GM21367 (cell line): ENCODE measurements at regions not wholly inside any gene's neighbourhood (a gene's known extent, or its start where the extent isn't known, plus 50 kb on each side); places are given as distances from the start of the nearest gene placed in this dataset.
"Not testable (repeated sequence)": the region's sequence is repeated elsewhere in the genome, so short reads cannot be mapped to it uniquely, and the experiment has no call there.

ENCODE experiments used
- ATAC-seq: cut with Tn5 transposase; IDR thresholded peaks from one replicate; pipeline ENCODE4 v1.9.1; 2021; ENCODE audit not compliant: unreplicated experiment

DNA sequence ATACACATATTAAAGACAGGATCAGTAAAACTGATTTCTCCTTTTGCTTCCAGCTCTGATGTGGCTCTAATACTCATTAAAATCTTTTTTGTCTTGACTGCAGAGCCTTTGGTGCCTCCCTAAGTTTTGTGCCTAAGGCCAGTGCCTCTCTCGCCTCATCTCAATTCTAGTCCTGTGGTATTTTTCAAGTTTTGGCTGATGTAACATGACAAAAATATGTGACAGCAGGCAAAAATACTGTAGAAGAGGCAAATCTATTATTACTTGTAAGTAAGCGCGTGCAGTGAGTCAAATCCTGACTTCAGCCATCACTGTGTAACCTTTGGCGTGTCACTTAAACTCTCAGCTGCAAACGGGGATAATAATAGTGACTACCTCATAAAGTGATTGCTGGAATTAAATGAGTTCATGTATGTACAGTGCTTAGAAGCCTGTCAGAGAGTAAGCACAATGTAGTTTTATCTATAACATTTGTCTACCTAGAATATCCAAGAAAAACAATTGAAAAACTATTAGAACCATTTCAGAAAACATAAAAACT is 74.0 kb downstream of the MAB21L3 start:
- no peak for ATAC-seq

DNA sequence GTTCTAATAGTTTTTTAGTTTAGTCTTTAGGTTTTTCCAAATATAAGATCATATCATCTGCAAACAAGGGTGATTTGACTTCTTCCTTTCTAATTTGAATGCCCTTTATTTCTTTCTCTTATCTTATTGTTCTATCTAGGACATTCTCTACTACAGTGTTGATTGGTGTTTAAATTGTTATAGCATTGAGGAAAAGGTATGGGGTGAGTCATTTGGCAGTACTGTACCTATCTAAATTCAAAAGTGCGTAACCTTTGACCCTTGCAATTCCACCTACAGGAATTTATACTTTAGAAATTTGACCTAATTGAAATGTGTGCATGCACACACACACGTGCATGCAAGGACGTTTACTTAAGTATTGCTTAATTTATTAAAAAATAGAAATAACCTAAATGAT is 78.3 kb downstream of the MAB21L3 start:
- ATAC-seq = no peak

DNA sequence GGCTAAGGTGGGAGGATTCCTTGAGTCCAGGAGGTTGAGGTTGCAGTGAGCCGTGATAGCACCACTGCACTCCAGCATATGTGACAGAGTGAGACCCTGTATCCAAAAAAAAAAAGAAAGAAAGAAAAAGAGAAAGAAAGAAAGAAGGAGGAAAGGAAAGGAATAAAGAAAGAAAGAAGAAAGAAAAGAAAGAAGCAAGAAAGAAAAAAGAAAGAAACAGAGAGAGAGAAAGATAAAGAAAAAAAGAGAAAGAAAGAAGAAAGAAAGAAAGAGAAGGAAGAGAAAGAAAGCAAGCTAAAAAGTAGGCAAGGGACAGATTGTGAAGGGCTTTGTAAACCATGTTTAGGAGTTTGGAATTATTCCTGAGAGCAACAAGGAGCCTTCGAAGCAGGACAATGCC is 80.1 kb downstream of the MAB21L3 start:
- no peak for ATAC-seq

DNA sequence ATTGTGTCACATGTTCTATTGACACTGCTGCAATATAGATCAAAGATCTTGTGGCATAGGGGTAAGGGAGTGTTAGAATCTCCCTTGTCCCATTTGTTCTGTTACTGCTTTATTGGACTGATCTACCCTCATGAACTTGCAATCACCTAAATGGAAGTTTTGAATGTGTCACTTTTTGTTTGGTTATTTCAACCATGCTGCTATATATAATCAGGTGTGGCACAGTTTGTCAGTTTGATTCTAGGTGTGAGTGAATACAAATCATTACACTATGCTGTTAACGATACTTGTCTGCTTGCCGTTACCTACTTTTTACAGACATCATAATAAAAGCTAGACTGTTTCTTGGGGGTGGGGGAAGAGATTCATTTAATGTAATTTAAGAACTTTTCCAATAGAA is 82.6 kb downstream of the MAB21L3 start:
- no peak for ATAC-seq

DNA sequence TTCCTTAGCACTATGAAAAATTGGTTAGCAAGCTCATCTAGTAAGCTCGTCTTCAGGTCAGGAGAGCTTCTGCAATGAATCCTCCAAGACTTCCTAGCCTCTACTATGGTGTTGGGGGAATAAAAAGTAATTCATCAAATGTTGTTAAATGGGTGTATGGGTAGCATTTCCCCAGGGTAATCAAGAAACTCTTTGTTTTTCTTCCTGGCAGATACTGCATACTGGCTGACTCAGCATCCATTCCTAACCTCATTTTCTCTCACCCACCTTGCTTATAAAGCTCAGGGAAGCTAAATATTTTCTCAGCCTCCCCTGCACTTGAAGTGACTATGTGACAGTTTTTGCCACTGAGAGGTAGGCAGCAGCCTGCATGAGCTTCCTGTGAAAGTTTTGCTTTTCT is 83.4 kb downstream of the MAB21L3 start:
- ATAC-seq = no peak

DNA sequence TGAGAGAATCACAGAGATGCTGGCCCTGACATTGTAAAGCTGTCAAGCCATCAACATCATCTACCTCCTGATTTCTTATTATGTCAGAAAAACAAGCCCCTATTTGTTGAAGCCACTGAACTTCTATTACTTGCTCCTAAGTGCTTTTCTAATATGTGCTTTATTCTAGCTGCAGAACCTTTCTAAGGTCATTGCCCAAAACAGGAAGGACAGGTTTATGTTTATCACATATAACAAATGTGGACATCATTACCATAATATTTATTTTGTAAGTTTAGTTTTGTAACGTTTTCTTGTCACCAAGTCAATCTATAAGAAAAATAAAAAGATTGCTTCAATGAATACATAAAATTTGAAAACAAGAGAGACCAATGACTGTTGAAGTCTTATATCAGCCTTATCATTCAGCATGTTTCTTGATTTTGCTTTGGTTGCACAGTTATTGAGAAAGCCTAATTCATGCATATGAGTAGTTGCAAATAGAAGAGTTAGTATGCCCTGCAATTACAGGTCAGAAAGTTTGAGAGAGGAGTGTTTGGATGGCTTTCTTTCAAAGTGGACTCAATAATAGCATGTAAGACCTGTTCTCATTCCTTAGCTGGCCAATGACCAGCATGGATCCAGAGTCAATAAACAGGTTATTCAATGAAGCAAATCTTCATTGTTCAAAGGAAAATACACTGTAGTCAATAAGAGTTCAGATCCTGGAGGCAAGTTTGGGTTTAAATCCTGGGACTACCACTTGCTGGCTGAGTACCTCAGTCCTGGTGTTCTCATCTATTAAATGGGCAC is 84.1 kb downstream of the MAB21L3 start:
- ATAC-seq = no peak

DNA sequence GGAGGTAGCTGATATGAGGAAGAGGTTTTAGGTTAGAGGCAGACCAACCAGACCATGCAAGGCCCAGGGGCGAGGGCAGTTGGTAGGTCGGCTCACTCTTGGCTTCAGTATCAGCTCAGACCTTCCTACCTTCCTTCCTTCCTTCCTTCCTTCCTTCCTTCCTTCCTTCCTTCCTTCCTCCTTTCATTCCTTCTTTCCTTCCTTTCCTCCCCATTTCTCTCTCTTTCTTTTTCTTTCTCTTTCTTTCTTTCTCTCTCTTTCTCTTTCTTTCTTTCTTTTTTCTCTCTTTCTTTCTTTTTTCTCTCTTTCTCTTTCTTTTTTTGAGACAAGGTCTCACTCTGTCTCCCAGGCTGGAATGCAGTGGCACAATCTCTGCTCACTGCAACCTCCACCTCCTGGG is 89.1 kb downstream of the MAB21L3 start:
- ATAC-seq = not testable (repeated sequence)

DNA sequence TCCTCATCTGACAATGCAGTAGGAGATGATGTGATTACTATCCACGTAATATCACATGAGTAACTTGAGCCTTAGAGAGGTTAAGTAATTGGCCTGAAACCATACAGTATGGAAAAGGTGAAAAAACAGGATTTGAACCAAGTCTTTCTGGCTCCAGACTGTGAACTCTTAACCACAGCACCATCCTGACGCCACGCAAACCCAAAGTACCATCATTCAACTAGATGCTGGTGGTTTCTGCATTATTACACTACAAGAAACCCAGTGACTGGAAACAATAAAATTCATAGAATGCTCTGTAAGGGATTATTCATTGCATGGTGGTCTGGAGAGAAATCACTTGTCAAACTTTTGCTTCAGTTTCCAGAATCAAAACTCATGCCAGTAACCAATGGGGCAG is 90.7 kb downstream of the MAB21L3 start:
- no peak for ATAC-seq

DNA sequence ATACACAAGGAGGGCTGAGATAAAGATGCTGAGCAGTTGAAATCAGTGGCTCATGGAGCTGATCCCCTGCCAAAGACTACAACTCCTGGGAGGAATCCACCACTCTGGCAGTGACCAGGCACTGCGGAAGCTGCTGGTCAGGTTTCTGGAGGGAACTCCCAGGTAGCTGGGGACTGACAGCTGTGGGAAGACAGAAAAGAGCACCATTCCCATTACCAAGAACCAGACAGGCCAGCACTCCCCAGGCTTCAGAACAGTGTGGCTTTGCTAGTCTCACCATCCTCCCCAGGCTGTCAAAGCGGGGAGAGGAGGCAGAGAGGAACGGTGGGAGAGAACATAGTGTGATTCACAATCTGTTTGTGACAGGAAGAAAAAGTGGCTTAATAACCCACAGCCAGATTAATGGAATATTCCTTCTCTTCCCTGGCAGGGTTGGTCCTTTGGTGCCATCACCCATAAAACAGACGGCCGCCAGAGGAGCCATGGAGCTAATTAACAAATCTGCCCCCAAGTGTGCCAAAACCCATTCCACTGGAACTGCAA is 92.1 kb downstream of the MAB21L3 start:
- ATAC-seq = no peak

DNA sequence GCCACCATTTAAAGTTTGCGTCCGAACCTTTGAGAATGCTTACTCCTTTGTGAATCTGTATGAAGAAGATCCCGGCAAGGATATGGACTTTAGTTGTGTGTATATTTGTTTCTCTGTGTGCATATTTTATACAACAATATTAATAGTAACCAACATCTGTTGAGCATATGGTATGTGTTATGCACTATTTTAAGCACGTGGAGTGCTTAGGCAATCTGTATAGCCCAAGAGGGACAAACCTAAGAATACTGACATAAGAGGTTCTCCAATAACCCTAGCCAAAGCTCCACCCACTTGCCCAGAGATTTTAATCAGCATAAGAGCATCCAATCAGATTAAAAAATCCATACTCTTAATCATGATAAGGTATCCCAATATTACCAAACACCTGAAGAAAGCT is 92.7 kb downstream of the MAB21L3 start:
- ATAC-seq = no peak

DNA sequence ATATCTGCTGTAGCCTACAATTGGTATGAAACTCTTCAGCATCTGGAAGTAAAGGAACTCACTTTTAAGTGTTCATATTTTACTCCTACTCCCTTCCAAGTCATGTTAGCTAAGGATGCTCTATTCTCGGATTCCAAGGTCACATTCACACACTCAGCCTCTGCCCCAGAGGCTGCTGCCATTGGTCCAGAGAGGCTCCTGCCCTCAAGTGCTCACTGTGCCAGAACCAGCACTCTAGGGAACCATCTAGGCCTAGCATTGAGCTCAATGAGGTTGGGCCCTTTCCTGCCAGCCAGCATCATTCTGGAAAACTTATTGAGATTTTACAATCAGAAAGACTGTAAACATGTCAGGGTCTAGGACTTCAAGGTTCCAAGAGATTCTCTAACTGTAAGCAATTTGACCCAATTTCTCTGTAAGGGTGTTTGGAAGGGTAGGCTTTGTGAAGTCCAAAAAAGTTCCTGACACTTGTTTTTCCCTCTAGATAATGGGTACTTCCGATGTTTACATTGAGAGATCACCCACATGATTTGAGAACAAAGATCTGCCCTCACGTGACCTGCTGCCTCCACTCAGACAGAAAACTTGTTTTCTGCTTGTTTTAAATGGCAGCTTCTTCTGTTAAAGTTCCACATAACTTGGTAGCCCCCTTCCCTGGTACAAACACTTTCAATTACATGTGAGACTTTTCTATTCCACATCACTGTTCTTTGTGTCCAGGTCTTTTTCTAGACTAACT is 94.9 kb downstream of the MAB21L3 start:
- no peak for ATAC-seq

DNA sequence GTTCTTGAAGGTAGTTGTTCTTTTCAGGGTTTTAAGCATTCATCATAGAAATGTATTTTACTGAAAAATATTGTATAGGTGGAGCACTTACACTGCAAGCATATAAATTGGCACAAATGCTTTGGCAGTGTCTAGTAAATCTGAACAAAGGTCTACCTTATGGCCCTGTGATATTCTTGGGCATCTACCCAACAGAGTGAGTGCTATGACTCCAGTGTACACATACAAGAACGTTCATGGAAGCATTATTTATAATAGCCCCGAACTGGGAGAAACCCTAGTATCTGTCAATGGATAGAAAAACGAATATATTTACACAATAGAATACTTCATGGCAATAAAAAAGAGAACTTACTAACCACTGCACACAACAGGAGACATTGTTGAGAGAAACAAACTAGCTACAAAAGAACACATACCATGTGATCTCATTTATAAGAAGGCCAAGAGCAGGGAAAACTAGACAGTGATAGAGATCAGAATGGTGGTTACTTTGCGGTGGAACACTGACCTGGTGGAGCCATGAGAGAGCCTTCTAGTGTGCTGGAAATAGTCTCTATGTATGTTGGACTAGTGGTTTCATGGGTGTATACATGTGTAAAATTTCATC is 96.0 kb downstream of the MAB21L3 start:
- no peak for ATAC-seq

DNA sequence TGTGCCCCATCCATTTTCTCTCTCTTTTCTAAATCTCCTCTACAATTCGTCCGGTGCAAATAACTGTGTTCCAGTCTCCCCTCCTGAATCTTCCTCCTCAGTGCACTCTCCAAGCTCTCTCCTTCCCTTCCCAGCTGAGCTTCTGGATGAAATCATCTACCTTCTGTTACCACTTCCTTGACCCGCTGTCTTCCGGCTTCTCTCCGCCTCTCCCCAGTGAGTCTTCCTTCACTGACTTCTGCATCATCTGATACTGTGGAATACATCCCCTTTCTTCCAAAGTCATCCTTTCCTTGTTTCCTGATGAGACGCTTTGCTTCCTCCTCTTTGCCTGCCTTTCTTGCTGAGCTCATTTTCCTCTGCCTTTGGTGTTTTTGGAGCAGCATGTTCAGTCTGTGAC is 96.9 kb downstream of the MAB21L3 start:
- no peak for ATAC-seq

DNA sequence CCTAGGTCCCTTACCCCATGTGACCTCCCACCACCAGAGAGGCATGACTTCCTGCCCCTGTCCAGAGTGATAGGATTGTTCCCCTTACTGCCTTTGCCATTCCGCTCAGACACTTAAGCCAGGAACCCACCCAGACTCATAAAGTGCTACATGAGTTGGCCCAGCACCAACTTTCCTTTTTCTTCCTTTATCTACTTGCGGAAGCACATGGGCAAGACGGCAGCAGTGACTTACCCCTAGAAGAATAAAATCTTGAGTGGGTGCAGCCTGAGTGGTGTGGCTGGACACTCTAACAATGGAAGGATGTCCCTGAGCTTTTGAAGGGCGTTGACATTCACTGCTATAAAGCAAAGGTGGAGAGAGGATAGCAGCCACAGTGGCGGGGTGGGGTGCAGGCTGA is 100.1 kb downstream of the MAB21L3 start:
- no peak for ATAC-seq

DNA sequence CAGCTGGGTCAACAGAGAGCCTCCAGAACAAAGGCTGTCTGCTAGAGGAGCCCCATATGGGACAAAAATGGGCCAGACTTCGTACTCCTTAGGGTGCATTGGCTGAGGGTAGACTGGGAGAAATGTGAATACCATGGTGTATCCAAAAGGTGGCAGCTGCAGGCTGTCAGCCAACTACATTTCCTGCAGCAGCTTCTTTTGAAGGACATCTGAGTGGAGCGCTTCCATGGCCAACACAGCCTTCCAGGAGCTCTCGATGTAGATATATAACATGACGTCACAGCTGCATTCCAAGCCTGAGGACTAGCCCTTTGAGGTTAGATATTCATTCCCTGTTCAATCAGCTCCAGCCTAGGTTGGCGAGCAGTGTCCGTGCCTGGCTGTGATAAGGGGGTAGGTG is 107.7 kb downstream of the MAB21L3 start:
- no peak for ATAC-seq

DNA sequence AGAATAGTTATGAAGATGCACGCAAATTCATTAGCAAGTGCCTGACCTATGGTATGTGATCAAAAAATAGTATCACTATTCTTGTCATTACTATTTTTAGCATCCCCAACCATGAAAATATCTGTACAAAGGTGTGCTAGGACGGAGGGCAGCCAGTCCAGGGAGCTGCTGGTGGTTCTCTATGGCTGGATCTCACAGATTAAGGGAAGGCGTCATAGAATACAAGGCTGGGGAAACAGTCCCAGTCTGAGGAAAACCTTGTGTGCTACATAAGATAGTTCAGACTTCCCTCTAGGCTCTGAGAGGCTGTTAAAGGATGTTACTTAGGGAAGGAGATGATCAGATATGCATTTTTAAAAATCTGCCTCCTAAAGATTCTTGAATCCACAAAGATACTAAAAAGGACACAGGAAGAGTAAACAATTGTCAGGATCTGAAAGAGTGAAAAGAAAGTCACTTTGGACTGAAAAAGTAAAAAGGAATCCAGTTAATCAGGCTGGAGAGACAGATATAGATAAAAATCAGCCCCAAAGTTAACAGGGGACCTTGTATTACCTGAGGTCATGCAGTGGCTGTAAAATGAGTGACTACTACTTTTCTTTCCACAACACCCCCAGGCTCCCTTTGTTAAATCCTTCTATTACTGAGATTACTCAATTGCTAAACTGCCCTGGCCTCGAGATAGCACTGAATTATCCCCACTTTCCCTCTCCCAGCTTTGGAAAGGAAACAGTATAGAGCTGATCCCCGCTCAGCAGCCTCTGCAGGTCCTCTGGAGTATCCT is 108.6 kb downstream of the MAB21L3 start:
- ATAC-seq = no peak

DNA sequence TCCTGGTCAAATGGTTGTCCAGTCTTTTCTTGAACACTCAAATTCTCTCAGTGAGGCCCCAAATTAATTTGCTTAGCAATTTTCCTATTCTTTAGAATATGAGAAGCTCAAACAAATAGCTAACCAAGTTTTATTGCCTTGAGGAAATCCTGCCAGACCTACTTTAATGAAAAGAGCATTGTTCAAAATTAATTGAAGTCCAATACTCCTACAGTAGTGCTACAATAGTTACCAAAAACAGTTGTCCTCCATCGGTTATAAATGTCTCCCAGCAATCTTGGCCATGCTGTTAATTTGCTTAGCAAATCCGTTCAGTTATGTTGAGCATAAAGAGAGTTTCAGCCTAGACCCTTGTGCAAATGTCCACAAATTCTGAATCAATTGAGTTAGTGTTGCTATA is 112.9 kb downstream of the MAB21L3 start:
- no peak for ATAC-seq

DNA sequence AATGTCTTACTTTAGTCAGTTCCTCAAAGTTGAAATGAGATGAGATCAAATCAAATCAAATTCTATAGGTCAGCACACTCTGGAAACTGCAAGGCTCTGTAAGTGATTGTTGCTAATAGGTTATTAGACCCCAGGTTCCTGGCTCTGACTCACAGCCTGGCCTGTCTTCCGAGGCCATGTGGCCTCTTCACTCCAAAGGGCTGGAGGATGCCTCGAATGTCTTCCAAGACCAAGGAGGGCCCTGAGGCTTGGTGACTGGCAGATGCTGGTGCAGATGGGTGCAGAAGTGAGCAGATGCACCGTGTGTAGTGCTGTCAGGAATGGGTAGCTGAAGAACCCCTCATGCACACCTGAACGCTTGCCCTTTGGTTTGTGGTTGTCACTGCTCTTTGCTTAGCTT is 113.4 kb downstream of the MAB21L3 start:
- ATAC-seq = no peak

DNA sequence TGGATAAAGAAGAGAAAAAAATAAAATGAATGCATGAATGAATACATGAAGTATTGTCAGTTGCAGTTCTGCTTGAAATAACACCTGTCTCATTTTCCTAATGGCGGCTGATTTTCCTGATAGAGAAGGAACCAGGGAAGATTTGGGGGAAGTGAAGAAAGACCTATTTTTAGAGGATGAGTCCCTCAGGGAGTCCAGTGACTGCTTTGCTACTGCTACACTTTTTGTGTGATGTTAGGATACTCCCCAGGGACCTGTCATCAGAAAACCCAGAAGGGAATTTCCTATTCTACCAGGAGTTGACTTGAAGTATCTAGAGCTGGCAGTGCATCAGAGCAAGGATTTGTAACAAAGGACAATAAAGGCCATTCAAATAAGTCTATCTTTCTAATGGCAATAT is 114.8 kb downstream of the MAB21L3 start:
- ATAC-seq = no peak

DNA sequence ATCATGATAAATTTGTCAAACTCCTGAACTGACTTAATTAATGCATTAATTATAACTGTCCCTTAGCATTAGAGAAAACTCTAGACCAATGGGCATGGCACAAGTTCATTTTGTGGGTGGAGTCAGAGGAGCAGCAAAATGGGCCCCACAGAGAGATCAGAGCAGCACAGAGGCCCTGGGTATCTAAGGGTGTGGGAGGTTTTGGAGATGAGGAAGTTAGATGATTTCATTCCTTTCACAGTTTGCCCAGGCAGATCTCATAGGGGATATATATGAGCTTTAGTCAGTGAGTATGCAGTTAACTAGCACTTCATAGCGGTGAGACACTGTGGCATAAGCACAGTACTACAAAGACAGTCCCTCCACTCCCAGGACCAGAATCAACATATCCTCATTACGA is 117.3 kb downstream of the MAB21L3 start:
- no peak for ATAC-seq

DNA sequence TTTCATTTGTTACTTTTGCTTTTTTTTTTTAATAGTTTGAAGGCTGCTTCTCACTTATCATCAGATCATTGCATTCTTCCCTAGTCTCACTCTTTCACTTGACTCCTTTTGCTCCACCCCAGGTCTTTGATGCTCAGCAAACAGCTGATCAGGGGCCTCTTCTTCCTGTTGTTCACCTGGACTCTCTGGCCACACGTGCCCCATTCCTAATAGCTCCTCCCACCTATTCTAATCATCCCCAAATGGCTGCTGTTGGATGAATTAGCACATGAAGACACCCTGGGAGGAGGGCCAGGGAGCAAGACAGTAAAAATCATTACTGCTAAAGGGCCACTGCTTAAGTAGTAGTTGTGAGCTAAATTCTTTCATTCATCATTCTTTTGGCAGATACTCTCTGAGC is 119.5 kb downstream of the MAB21L3 start:
- no peak for ATAC-seq
